UCSD-AML1 (cell line): ENCODE measurements at regions not wholly inside any gene's neighbourhood (a gene's known extent, or its start where the extent isn't known, plus 50 kb on each side); places are given as distances from the start of the nearest gene placed in this dataset.

Experiments used
- DNase-seq: peaks from one replicate; lab custom pipeline; 2025; ENCODE audit not compliant: unreplicated experiment; lab: John Stamatoyannopoulos, UW

GRCh38 chr4:26133840-26134239, 187.0 kb upstream of the RBPJ start:
- DNase-seq, result no peak

GRCh38 chr4:26135331-26135730, 185.5 kb upstream of the RBPJ start:
- no peak for DNase-seq

GRCh38 chr4:26136615-26137014, 184.2 kb upstream of the RBPJ start:
- DNase-seq, result no peak

- no peak for DNase-seq
These were observed 183.5 kb upstream of the RBPJ start for GRCh38 chr4:26137288-26137687.

- no peak for DNase-seq
These were observed 181.4 kb upstream of the RBPJ start for GRCh38 chr4:26139310-26139924.

- DNase-seq, result no peak
These were observed 180.5 kb upstream of the RBPJ start for GRCh38 chr4:26140150-26140898.

- no peak for DNase-seq
These were observed 179.6 kb upstream of the RBPJ start for GRCh38 chr4:26141051-26141721.

GRCh38 chr4:26141911-26142638, 178.7 kb upstream of the RBPJ start:
- DNase-seq, result peak; percentile 29

GRCh38 chr4:26144526-26145155, 176.2 kb upstream of the RBPJ start:
- DNase-seq, result no peak

- no peak for DNase-seq
These were observed 175.6 kb upstream of the RBPJ start for GRCh38 chr4:26145212-26145611.

- no peak for DNase-seq
These were observed 171.9 kb upstream of the RBPJ start for GRCh38 chr4:26148927-26149326.

- no peak for DNase-seq
These were observed 169.9 kb upstream of the RBPJ start for GRCh38 chr4:26150948-26151347.

- DNase-seq, result no peak
These were observed 169.2 kb upstream of the RBPJ start for GRCh38 chr4:26151615-26152014.

GRCh38 chr4:26152056-26152455, 168.8 kb upstream of the RBPJ start:
- DNase-seq, result no peak

- no peak for DNase-seq
These were observed 163.3 kb upstream of the RBPJ start for GRCh38 chr4:26157541-26157940.

- no peak for DNase-seq
These were observed 160.2 kb upstream of the RBPJ start for GRCh38 chr4:26160591-26160990.

- no peak for DNase-seq
These were observed 159.6 kb upstream of the RBPJ start for GRCh38 chr4:26161030-26161824.

GRCh38 chr4:26162101-26162500, 158.7 kb upstream of the RBPJ start:
- no peak for DNase-seq

- no peak for DNase-seq
These were observed 157.1 kb upstream of the RBPJ start for GRCh38 chr4:26163425-26164362.
